CD4-positive, alpha-beta T cell treated with Interleukin-1 beta for 1 hour (primary cell): ENCODE measurements at regions not wholly inside any gene's neighbourhood (a gene's known extent, or its start where the extent isn't known, plus 50 kb on each side); places are given as distances from the start of the nearest gene placed in this dataset.
"Not testable (repeated sequence)": the region's sequence is repeated elsewhere in the genome, so short reads cannot be mapped to it uniquely, and the experiment has no call there.

Source experiments
- DNase-seq, 2 donors: peaks; one replicate each; pipeline ENCODE4 v3.0.0-alpha.2; 2020 to 2022

DNA sequence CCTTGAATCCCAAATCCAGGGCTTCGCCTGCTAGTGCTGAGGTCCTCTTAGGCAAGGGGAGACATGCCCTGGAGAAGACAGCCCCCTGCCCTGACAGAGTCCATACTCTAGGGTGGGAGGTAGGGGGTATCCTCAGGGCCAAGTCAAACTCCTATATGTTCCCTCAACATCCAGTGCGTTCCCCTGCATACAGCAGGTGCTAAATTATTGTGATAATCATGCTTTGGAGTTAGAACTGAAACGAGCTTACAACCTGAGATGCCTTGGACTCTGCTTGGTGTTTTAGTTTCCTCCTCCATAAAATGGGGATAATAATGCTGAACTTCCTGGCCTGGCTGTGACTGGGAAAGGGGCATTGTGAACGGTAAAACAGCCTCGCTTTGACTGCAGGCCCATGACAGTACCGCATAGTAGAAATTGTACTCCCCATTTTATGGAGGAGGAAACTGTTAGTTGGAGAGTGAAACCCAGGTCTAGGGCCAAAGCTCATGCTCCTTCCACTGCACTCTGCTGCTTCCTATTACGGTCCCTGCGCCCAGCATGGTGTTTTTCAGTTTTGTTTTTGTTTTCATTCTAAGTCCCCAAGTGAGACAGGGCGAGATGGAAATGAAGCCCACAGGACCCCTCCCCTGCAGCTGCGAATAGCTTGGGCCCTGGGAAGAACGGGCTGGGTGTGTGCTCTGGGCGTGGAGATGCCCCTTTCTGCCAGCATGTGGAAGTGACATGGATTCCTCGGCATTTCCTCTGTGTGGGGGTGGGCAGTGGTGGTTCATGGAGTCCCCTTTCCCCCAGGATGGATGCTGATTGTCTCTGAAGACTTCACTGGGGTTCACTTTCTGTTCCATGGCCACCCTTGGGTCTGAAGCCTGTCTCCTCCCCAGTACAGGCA is 162.5 kb downstream of the VEGFA start:
- no peak for DNase-seq

DNA sequence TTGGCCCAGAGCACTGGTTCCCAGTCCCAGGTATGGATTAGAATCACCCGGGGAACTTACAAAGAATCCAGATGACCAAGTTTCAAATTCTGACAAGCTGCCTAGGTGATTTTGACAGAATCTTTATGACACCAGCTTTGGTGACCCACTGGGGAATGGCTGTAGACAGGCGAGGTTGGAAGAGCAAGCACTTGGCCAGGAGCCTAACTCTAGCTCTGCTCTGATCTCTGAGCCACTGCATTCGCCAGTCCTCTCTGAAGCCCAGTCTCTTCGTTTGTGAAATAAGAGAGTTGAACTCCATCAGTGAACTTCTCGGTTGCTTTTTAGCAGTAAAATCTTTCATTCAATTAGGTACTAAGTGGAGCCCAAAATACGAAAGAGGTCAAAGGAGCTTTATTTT is 161.2 kb downstream of the VEGFA start:
- no peak for DNase-seq

DNA sequence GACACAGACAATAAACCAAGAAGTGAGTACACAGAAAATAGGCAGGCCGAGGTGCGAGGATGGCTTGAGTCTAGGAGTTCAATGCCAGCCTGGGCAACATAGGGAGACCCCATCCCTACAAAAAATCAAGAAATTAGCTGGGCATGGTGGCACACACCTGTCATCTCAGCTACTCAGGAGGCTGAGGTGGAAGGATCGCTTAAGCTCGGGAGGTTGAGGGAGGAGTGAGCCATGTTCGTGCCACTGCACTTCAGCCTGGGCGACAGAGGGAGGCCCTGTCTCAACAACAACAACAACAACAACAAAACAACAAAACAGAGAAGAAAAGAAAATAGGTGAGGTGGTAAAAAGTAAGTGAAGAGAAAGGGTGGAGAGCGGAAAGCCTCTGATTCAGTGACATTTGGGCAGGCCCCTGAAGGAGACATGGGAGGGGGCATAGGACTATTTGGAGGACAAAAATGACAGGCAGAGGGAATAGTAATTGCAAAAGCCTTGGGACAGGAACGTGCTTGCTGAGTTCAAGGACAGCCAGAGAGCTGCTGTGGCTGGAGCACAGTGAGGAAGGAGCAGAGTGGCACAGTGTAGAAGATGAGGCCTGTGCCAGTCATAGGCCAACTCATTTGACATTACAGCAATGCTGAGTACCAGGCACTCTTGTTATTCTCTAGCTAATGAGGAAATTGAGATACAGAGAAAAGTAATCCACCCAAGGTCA is 160.6 kb downstream of the VEGFA start:
- DNase-seq = no peak

DNA sequence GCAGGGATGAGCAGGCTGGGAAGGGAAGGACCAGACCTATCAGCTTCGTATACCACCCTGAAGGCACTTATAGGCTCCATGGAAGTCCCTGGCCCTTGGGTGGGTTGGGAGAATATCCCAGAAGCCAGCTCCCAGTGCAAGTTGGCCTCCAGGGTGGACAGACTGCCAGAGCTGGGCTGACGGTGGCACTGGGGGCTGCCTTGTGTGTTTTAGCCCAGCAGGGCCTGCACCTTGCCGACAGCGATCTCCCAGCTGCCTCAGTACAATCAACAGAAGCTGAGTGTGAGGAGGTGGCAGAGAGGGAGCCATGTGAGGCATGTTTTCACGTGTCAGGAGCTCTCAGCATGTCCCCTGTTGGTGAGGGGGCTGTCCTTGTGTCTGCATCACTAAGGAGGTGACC is 159.5 kb downstream of the VEGFA start:
- DNase-seq = no peak

DNA sequence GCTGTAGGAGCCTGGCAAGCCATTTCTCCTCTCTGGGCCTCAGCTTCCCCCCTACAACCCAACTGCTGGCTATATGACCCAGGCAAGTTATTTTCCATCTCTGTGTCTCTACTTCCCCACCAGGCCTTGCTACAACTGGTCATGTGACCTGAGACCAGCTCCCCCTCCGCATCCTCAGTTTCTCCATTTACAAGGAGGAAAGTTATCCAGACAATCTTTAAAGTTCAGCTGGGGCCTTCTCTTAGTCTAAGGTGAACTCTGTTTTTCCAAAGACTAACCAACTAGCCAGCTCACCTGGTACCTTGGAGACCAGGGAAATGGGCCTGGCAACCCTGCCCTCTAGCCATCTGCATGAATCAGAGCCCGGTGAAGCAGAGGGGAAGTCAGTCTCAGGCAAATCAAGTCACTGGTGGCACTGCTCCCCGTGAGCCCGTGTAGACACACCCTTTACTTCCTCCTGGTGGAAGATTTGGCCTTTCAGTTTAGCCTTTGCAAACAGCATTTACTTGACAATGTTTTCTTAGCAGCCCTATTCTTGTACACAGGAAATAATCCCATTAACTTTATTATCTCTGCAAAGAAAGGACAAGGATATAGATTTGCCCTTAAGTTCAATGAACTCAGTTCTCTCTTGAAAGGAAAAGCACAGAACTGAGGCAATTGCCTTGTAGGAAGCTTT is 157.7 kb downstream of the VEGFA start:
- DNase-seq = peak in 1 of 2 donors; percentile 26

DNA sequence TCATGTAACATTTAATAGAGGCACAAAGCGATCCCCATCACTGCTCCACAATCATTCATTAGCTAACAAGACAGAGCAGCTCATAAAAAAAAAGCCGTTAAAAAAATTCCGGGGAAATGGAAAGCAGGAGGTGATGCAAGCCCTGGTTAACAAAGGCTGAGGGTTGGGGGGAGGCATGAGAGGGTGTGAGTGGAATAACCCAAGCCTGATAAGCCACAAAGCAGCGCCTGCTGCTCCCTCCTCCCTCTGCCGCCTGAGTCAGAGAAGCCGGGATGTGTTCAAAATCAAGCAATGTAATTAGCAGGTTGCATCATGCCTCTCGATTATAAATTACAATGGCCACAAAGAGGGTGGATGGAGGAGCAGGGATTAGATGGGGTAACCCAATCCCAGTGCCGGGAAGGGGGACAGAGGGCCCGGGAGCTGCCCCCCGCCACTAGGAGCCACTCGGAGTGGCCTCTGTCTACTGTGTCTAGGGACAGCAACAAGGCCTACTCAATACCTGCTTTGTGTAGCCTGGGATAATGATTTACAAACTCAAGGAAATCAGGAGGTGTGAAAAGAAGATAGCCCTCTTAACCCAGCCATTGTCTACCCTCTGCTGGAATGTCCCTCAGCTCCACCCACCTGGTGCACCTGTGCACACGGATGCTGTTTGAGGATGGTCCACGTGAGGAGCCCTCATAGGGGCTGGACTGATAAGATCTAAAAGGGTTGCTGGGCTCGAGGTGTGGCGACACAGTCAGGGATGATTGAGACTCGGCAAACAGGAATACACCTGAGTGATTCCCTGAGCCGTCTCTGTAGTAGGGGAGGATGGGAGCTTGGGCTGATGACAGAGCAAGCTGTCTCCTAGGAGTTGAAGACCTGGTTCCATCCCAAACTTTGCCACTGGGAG is 156.9 kb downstream of the VEGFA start:
- no peak for DNase-seq

DNA sequence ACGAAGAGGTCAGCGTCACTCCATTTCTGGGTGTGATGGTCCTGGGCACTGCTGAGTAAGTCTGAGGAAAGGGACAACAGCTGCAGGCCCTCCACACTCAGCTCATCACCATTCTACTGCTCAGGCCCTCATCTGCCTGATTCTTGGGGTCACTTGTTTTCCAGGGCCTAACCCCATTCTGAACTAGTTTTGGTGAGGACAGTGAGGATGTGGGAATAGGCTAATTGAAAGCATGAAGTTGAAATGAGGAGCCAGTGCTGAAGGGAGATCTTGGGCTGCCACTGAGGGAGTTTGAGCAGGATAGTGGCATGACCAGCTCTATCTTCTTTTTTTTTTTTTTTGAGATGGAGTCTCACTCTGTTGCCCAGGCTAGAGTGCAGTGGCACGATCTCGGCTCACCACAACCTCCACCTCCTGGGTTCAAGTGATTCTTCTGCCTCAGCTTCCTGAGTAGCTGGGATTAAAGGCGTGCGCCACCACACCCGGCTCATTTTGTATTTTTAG is 155.7 kb downstream of the VEGFA start:
- not testable (repeated sequence) for DNase-seq

DNA sequence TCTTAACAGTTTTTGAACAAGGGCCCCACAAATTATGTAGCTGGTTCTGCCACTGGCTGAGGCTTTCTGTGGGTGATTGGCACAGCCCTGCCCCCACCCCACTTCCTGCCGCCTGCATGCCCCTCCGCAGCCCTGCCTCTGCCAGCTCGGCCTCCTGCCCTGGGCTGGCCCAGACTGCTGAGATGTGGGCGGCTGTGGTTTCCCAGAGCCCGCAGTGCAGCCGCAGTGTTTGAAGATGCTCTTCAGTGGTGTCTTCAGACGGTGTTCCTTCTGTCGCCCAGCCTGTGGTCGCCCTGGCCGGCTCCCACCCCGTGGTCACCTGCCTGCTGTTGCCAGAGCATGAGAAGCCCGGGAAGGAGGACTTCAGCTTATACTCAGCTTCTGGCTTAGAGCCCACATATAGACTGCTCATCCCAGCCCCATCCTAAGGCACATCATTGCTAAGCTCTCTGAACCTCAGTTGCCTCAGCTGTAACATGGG is 154.3 kb downstream of the VEGFA start:
- DNase-seq = peak; percentile 55 to 57

DNA sequence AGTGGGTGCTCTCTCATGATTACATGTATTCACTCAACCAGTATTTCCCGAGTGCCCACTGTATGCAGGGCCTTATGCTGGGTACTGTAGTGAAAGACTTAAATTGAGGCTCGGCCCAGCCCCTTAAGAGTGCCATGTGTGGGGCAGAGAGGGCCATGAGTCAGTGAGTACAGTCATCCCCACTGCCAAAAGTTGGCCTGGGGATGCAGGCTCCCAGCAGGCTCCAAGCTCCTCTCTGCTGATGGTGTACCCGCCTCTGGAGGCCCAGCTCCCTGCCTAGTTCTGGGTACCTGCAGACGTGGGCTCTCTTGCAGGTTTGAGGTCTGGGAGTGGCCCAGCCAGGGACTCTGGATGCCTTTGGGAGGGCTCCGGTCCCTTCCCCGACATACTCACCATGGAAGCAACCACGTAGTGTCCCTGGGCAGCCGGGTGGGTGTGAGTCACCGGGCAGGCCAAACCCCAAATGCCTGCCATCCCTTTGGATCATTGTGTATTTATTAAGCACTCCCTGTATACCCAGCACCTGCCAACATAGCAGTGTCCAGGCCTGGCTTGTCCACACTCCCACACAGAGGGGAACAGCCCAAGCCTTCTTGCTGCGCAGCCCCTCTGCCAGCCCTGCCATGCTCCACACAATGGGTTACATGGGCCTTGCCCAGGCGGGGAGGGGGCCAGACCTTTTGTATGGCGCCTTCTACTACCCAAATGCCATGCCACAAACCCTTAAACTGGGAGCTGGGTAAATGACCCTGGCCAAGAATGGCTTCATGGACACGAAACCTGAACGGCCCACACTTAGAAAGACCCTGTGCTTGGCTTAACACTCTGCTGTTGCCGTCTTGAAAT is 153.6 kb downstream of the VEGFA start:
- no peak for DNase-seq

DNA sequence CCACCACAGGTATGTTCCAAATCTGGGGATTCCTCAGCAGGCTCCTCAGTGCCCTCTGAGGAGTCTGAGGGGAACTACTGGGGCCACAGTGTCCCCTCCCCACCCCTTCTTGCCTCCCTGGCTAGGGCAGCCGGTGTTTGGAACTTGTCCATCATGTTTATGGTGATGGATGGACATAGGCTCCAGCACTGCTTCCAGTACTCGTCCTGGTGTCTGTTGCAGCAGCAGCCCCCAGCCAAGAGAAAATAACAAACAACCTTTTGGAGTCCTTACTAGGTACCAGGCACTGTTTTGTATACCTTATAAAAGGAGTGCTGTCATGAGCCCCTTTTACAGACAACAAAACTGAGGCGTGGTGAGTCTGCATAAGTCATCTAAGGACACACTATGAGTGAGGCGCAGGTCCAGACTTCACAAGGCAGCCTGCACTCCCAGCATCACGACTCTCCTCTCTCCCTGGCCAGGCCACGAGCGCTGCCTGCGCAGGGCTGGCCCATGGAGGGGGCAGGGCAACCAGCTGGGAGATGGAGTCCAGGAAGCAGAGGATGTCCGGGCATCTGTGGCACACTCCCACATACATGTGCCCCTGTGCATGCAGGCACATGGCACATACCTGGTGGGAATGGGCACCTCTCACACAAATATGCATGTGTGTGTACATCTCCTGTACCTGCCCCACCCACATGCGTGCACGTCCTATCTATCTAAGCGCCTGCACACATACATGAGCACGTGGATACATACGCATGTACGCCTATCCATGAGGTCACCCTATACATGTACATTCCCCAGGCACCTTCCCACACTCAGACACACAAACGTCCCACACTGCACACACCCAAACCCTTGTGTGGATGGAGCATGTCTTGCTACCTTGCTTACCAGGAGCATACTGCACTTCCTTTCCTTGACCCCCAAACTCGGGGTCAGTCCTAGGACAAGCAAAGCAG is 152.7 kb downstream of the VEGFA start:
- DNase-seq = no peak

DNA sequence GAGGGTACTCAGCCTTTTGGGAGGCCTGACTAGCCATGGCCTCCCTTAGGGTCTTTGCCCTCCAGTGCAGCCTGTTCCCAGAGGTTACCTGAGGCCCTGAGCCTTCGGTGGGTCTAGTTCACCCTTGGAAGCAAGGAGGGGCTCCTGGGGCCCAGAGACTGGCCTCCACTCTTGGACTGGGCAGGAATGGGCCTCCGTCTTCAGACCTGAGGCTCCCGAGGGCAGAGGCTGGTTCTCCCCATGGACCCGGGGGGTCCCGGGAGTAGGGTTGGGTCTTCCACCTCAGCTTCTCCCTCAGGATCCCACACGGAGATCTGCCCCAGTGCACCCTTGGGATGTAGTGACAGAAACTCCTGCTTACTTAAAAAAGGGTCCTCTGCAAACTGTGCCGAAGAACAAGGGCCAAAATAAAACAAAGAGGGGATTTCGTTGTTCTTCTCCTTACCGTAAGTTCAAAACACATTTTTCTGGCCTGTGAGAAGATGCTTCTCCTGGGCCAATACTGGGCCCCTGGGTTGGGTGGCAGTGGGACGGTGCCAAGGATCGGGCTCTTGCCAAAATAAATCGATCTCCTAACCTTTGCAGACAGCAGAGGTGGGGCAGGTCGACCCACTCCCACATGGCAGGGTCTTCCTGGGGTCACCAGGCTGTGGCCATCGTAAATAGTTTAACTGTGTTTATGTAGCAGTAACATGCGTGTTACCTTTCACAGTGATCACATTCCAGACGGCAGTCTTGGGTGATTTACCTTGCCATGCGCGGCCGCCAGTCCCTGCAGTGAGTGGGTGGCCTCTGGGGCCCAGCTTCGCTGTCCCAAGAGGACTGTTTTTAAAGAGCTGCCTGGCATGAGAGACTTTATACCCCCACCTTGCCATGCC is 151.8 kb downstream of the VEGFA start:
- no peak for DNase-seq

DNA sequence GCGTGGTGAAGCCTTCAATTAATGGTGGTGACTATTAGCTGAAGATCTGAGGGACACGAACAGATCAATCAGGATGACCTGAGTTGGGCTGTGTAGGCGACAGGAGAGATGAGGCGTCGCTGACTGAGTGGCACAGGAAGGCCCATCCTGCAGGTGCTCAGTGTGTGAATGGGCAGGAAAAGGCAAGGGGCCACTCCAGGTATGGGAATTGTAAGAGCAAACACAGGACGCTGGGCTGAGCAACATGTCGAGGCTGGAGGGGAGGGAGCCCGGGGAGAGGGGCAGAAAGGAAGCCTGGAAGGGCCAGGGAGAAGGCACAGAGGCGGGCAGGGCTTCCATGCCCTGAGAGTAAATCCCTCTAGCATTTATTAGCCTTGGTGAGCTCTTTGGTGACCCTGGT is 151.0 kb downstream of the VEGFA start:
- DNase-seq = no peak

DNA sequence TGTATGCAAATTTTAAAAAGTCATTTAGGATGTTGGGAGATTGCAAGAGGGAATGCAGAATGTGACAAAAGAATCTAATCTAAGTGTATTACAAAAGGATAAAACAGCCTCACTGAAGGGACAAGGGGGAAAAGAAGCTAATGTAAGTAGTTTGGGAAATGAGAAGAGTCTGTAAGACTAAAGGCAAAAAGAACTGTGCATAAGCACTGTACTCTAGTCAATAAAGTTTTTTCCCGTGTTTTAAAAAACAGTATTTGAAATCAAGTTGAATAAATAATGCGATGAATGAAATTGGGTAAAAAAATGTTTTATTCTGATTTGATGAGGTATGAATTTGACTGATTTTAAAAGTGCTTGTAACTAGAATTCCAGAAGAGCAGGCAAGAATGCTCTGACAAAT is 149.8 kb downstream of the VEGFA start:
- no peak for DNase-seq

DNA sequence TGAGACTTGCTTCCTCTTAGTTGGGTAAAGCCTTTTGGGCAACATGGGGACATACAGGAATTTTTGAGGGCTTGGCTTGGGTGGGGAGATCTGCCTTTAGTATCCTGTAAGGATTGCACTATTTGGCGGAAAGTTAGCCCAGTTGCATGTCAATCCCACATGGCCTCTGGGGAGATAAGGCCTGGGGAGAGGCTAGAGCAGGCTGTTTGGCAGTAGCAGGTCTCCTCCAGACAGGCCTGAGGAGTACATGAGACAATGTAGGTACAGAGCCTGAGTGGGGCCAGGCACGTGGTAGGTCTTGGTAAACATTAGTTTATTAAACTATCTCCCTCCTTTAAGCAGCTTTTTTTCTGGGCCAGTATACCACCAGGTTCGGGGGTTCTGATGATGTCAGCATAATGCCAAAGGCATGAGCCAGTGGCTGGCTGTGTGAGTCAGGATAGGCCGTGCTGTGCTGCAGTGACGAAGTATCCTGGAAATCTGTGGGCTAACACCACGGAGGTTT is 147.9 kb downstream of the VEGFA start:
- no peak for DNase-seq

DNA sequence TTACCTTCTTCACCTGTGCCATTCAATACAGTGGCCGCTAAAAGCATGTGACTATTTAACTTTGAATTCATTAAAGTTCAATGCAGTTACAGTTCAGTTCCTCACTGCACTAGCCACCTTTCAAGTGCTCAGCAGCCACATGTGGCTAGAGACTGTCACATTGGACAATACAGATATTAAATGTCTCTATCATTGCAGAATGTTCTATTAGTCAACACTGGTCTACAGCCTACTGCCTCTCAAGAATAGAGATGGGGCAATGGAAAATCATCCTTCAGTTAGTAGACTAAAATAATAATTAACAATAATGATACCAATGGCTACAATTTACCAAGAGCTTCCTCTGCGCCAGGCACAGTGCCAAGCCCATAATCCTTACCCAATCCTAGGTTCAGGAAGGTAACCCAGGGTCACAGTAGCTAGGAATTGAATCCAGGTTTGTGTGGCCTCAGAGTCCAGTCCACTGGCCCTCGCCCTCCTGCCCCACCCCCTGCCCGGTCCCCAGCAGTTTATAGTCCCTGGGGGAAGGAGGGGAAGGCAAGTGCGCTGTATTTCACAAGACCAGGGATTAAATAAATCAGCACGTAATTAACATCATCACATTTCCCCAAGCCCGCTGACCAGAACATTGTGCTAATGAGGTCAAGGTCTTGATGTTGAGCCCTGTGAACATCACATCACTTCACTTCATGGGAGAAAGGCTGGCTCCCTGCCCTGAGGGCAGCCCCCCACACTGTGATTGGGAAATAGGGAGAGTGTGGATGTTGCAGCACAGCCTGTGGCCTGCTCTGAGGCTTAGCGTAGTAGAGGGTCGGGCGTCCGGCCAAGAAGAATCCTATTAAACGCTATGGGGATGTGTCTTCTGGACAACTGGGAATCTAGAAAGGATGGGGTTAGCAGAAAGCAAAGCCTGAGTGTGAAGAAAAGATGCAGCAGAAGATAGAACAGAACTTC is 147.2 kb downstream of the VEGFA start:
- DNase-seq = no peak

DNA sequence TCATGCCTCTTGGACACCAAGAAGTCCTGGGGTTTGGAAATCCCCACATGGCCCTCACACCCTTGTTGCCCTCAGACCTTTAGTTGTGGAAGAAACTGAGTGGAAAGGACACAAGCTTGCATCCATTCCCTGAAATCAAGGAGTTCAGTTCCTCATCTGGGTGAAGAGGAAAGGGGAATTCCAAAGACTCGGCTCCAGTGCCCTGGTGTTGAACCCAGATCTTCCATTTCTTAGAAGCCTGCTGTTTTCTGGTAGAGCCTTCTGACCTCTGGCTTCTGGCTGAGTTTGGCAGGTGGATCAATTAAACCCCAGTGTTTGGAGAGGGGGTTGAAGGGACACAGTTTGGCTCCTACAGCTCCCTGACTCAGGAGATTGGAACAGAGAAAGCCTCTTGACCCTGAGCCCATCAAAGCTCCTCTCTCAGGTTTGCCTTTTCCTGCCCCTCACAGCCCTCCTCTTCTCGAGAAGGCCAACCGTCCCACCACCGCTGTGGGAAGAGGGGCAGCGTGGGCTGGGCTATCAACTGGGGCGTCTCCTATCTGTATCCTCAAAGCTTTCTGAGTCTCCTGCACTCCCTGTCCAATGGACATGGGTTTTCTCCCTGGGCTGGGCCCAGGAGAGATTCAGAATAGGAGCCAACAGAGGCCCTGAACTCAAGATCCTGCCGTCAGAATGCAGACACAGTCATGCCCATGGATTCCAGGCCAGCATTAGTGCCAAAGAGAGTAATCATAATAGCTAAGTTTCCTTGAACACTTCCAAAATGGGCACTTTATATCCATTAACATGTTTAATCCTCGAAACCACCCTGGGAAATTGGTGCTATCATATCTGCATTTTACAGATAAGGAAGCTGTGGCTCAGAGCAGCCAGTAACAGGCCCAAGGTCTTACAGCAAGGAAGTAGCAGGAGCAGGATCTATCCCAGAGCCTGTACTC is 146.2 kb downstream of the VEGFA start:
- no peak for DNase-seq
